Mammary epithelial cell (primary cell): ENCODE measurements at regions not wholly inside any gene's neighbourhood (a gene's known extent, or its start where the extent isn't known, plus 50 kb on each side); places are given as distances from the start of the nearest gene placed in this dataset.

Experiments used
- EZH2 ChIP-seq: IDR thresholded peaks from 2 replicates; pipeline ENCODE4 v1.6.1; 2012; ENCODE audit warnings: low read length, inconsistent platforms, borderline replicate concordance
- TF ChIP-seq, protein P1 (sequence below), 2 donors: IDR thresholded peaks in 1 of 2; conservative IDR thresholded peaks in 1 of 2; 2 replicates each; pipeline ENCODE4 v1.5.1; 2011 to 2012; ENCODE audit warnings: inconsistent platforms in 2 of 2, low read length in 2 of 2, mild to moderate bottlenecking in 2 of 2, control low read depth in 1 of 2, low read depth in 1 of 2; ENCODE audit not compliant: insufficient read depth in 1 of 2; ENCODE audit errors: extremely low read depth in 1 of 2

DNA sequence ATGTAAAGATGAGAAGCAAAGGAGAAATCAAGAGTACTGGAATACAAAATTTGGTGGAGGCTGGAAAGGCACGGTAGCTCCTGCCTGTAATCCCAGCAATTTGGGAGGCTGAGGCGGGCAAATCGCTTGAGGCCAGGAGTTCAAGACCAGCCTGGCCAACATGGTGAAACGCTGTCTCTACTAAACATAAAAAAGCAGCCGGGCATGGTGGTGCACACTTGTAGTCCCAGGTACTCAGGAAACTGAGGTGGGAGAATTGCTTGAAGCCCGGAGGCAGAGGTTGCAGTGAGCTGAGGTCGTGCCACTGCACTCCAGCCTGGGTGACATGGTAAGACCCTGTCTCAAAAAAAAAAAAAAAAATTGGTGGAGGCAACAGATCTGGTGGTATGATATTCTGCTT, 1086.0 kb downstream of the NLGN4X start:
- TF ChIP-seq, protein P1, sequence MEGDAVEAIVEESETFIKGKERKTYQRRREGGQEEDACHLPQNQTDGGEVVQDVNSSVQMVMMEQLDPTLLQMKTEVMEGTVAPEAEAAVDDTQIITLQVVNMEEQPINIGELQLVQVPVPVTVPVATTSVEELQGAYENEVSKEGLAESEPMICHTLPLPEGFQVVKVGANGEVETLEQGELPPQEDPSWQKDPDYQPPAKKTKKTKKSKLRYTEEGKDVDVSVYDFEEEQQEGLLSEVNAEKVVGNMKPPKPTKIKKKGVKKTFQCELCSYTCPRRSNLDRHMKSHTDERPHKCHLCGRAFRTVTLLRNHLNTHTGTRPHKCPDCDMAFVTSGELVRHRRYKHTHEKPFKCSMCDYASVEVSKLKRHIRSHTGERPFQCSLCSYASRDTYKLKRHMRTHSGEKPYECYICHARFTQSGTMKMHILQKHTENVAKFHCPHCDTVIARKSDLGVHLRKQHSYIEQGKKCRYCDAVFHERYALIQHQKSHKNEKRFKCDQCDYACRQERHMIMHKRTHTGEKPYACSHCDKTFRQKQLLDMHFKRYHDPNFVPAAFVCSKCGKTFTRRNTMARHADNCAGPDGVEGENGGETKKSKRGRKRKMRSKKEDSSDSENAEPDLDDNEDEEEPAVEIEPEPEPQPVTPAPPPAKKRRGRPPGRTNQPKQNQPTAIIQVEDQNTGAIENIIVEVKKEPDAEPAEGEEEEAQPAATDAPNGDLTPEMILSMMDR (conservative IDR thresholded peaks at IDR 0.05 in 1 of 2, IDR thresholded peaks at IDR 0.05 in 1 of 2; ENCODE audit: extremely low read depth in 1 of 2, insufficient read depth in 1 of 2, low read depth in 1 of 2, low read length in 2 of 2), result no peak
- TF ChIP-seq EZH2, result no peak
